Neuronal stem cell (in vitro differentiated cells): ENCODE measurements at regions not wholly inside any gene's neighbourhood (a gene's known extent, or its start where the extent isn't known, plus 50 kb on each side); places are given as distances from the start of the nearest gene placed in this dataset.
A peak's percentile ranks its signal among the peaks of the same experiment; 100 is the strongest.

Experiments
- DNase-seq: peaks from one replicate; pipeline ENCODE4 v3.0.0-alpha.2; 2013; ENCODE audit warnings: low spot score
- H2AFZ ChIP-seq: one replicate; pipeline ENCODE4 v1.6.1; 2013; ENCODE audit warnings: mild to moderate bottlenecking, low read length, inconsistent platforms
- H2AK5ac ChIP-seq: 2 replicates; pipeline ENCODE4 v1.6.1; 2013; ENCODE audit warnings: low read depth, mild to moderate bottlenecking, inconsistent platforms, low read length, moderate library complexity, mixed read lengths
- H2BK120ac ChIP-seq: 2 replicates; pipeline ENCODE4 v1.6.1; 2013; ENCODE audit warnings: low read depth, mild to moderate bottlenecking, inconsistent platforms, low read length, moderate library complexity, mixed read lengths
- H2BK12ac ChIP-seq: one replicate; pipeline ENCODE4 v1.6.1; 2013; ENCODE audit warnings: low read length, inconsistent platforms
- H2BK15ac ChIP-seq: 2 replicates; pipeline ENCODE4 v1.6.1; 2013; ENCODE audit warnings: mild to moderate bottlenecking, low read length, inconsistent platforms, mixed read lengths
- H2BK5ac ChIP-seq: one replicate; pipeline ENCODE4 v1.6.1; 2013; ENCODE audit warnings: inconsistent platforms, mild to moderate bottlenecking, low read length, moderate library complexity
- H3K14ac ChIP-seq: one replicate; pipeline ENCODE4 v1.6.1; 2013; ENCODE audit warnings: low read length, inconsistent platforms
- H3K18ac ChIP-seq: 2 replicates; pipeline ENCODE4 v1.6.1; 2013; ENCODE audit warnings: low read length, inconsistent platforms
- H3K23ac ChIP-seq: 2 replicates; pipeline ENCODE4 v1.6.1; 2013; ENCODE audit warnings: low read depth, mild to moderate bottlenecking, mixed read lengths, low read length, inconsistent platforms; ENCODE audit not compliant: poor library complexity
- H3K27ac ChIP-seq: replicated peaks from 3 replicates; pipeline ENCODE4 v1.5.1; 2013; ENCODE audit warnings: low read length, inconsistent platforms
- H3K27me3 ChIP-seq, 3 experiments: 2 replicates each; pipeline ENCODE4 v1.6.1; 2013; ENCODE audit warnings: low read length in 3 of 3, mild to moderate bottlenecking in 2 of 3, inconsistent platforms in 1 of 3, low read depth in 1 of 3, mixed read lengths in 1 of 3, moderate library complexity in 1 of 3; ENCODE audit not compliant: control insufficient read depth in 3 of 3, insufficient read depth in 3 of 3
- H3K36me3 ChIP-seq, 2 donors: replicated peaks in 1 of 2; 2 replicates each; pipeline ENCODE4 v1.6.1; 2013; ENCODE audit warnings: low read length in 2 of 2; ENCODE audit not compliant: control insufficient read depth in 2 of 2, insufficient read depth in 2 of 2
- H3K4ac ChIP-seq: 2 replicates; pipeline ENCODE4 v1.6.1; 2013; ENCODE audit warnings: inconsistent platforms, mild to moderate bottlenecking, low read length, moderate library complexity
- H3K4me1 ChIP-seq, 2 donors: 1 replicate in 1 of 2; 2 replicates in 1 of 2; pipeline ENCODE4 v1.6.1; 2013; ENCODE audit warnings: low read length in 2 of 2, low read depth in 1 of 2; ENCODE audit not compliant: control insufficient read depth in 2 of 2, insufficient read depth in 1 of 2
- H3K4me2 ChIP-seq: one replicate; pipeline ENCODE4 v1.6.1; 2013; ENCODE audit warnings: mild to moderate bottlenecking, low read length, inconsistent platforms; ENCODE audit not compliant: insufficient read depth, poor library complexity, severe bottlenecking
- H3K4me3 ChIP-seq, 2 donors: 2 replicates each; pipeline ENCODE4 v1.5.1; 2013; ENCODE audit warnings: low read length in 2 of 2, mild to moderate bottlenecking in 2 of 2, inconsistent platforms in 1 of 2, moderate library complexity in 1 of 2
- H3K79me1 ChIP-seq: one replicate; pipeline ENCODE4 v1.6.1; 2013; ENCODE audit warnings: low read depth, mild to moderate bottlenecking, inconsistent platforms, low read length, moderate library complexity
- H3K9ac ChIP-seq: one replicate; pipeline ENCODE4 v1.6.1; 2013; ENCODE audit warnings: mild to moderate bottlenecking, low read depth, low read length, inconsistent platforms; ENCODE audit not compliant: poor library complexity
- H3K9me3 ChIP-seq, 2 donors: replicated peaks in 1 of 2; 2 replicates each; pipeline versions ENCODE3 to v1.6.1; 2013; ENCODE audit warnings: low read length in 2 of 2, mild to moderate bottlenecking in 2 of 2, inconsistent platforms in 1 of 2, low read depth in 1 of 2, mixed read lengths in 1 of 2, moderate library complexity in 1 of 2; ENCODE audit not compliant: control insufficient read depth in 2 of 2, insufficient read depth in 1 of 2
- H4K8ac ChIP-seq: one replicate; pipeline ENCODE4 v1.6.1; 2013; ENCODE audit warnings: low read depth, mild to moderate bottlenecking, inconsistent platforms, low read length, moderate library complexity
- H4K91ac ChIP-seq: one replicate; pipeline ENCODE4 v1.6.1; 2013; ENCODE audit warnings: low read length, low read depth, mild to moderate bottlenecking, inconsistent platforms; ENCODE audit not compliant: poor library complexity
- WGBS, 2 donors: extraction: QIAGEN DNeasy Blood & Tissue Kit; methylation state at CpG; one replicate each; pipeline ENCODE4 v1.1.7; 2013; ENCODE audit warnings: missing lambda C conversion rate in 2 of 2, mixed read lengths in 1 of 2; ENCODE audit not compliant: insufficient read length in 2 of 2, insufficient replicate concordance in 1 of 2; ENCODE audit errors: extremely low coverage in 2 of 2; 5-methylcytosine and 5-hydroxymethylcytosine counted together

DNA sequence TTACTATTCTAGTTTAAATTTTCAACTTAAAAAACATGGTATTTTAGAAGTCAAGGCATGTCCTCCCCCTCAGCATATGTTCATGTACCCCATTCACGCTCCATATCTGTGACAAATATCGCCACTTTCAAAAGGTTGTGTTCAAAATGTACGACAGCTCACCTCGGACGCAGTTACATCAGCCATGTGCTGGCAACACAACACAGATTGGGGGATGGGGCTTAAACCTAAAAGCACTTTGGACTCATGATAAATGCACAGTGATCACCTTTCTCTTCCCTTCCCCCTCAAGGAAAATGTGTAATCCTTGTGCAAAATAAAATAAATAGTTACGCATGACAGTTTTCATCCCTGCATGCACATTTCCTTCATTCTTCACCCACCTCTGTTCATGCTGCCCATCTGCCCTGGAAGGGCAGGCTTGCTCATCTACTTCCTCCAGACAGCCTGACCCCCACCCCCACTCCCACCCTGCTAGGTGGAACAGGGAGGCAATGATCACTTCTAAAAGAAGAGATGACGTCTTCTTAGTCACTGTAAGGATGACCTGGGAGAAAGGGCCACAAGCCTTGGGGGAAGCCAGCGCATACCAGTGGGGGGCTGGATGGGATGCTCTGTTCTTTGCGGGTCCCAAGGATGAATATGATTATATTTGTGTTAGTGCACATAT is 271.4 kb upstream of the SEMA6D start:
- WGBS, 2 donors: no CpG with 5 or more reads among the region's 9 CpGs
- Histone ChIP-seq H2AK5ac (no peak overlapping the region), H3K79me1 (no peaks in the 10 kb centered on the region), H3K4me1 (no peaks in the 10 kb centered on the region), H2AFZ (no peak overlapping the region), H2BK15ac (no peak overlapping the region), H3K9ac (no peak overlapping the region), H3K18ac (no peak overlapping the region), H2BK12ac (no peak overlapping the region), H3K23ac (no peak overlapping the region), H2BK120ac (no peak overlapping the region), H3K36me3 (no peaks in the 10 kb centered on the region), H3K27ac (no peak overlapping the region), H3K4me3 (no peak overlapping the region), H3K14ac (no peak overlapping the region), H2BK5ac (no peak overlapping the region), H3K4ac (no peak overlapping the region), H3K27me3 (no peaks in the 10 kb centered on the region), H3K4me2 (no peak overlapping the region), H4K8ac (no peak overlapping the region), H4K91ac (no peak overlapping the region), H3K9me3 (peaks cover 0 to 2% of the 10 kb centered on the region in 2 donors)
- DNase-seq: no peak

DNA sequence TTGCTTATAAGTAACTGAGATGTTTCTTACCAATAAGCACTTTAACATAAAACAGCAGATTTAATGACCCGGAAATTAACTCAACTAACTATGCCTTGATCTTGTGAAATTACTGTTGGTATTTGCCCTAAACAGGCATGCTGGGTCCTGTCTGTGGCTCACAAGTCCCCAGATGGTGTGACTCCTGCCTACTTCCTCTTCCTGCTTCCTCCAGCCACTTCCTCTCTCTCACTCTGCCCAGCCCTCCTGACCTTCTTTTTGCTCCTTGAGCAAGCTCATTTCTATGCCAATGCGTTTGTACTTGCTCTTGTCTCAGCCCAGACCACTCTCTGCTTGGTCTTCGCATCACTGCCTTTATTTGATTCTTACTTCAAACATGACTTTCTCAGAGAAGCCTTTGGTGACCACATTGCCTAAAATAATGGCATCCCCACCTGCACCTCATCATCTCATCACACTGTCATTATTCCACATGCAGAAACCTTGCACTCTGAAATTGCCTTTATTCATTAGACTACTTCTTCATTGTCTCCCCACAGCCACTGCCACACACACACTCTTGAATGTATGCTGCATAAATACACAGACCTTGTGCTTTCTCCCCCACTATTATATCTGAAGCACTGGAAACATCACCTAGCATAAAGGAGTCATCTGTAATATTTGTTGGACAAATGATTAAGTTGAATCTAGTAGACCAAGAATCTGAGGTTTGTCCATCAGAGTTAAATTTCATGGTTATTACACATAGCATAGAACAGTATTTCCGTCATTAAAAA is 256.3 kb upstream of the SEMA6D start:
- H4K8ac ChIP-seq: no peak overlapping the region
- H4K91ac ChIP-seq: no peak overlapping the region
- H3K4ac ChIP-seq: no peak overlapping the region
- H3K4me3 ChIP-seq: no peak overlapping the region
- no peaks in the 10 kb centered on the region for H3K27me3 ChIP-seq
- H3K4me1 ChIP-seq: peaks cover 0 to 2% of the 10 kb centered on the region in 2 donors
- H3K79me1 ChIP-seq: no peaks in the 10 kb centered on the region
- WGBS, 2 donors: no CpG with 5 or more reads among the region's 4 CpGs
- no peak overlapping the region for H2AFZ ChIP-seq
- no peak overlapping the region for H2AK5ac ChIP-seq
- no peak overlapping the region for H3K23ac ChIP-seq
- no peaks in the 10 kb centered on the region for H3K36me3 ChIP-seq
- no peak overlapping the region for H3K9ac ChIP-seq
- peak overlapping the region; percentile 19 for H3K18ac ChIP-seq
- H2BK15ac ChIP-seq: no peak overlapping the region
- H2BK12ac ChIP-seq: no peak overlapping the region
- H2BK5ac ChIP-seq: no peak overlapping the region
- no peak overlapping the region for H3K4me2 ChIP-seq
- DNase-seq: no peak
- no peak overlapping the region for H2BK120ac ChIP-seq
- H3K9me3 ChIP-seq: no peaks in the 10 kb centered on the region
- no peak overlapping the region for H3K14ac ChIP-seq
- H3K27ac ChIP-seq: no peak overlapping the region

DNA sequence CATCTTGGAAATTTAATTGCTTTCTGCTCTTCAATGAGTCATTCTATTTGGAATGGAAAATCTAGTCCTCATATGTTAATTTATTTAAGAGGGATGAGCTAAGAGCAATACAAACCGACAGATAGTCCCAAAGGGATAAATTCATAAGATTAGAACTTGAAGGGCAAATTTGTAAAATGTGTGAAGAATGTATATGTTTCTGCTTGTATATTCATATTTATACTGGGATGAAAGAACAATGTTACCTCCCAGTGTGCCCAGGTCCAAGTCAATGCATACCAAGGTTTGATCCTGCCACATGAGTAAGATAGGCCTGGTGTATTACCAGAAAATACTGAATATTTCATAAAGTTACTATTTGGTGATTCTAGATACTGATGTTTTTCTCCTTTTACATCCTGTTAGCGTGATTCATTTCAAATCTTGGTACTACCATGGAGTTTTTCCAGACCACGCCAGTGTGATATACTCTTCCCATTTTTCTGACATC is 255.6 kb upstream of the SEMA6D start:
- Histone ChIP-seq H3K4me1 (peaks cover 0 to 2% of the 10 kb centered on the region in 2 donors), H3K9ac (no peak overlapping the region), H2AK5ac (no peak overlapping the region), H3K36me3 (no peaks in the 10 kb centered on the region), H3K4ac (no peak overlapping the region), H3K4me3 (no peak overlapping the region), H4K8ac (no peak overlapping the region), H4K91ac (no peak overlapping the region), H3K27ac (no peak overlapping the region), H2BK5ac (no peak overlapping the region), H2BK120ac (no peak overlapping the region), H3K23ac (no peak overlapping the region), H3K4me2 (no peak overlapping the region), H3K18ac (no peak overlapping the region), H3K79me1 (no peaks in the 10 kb centered on the region), H3K27me3 (no peaks in the 10 kb centered on the region), H3K9me3 (no peaks in the 10 kb centered on the region), H2BK12ac (no peak overlapping the region), H3K14ac (no peak overlapping the region), H2BK15ac (no peak overlapping the region), H2AFZ (no peak overlapping the region)
- WGBS, 2 donors: no CpG with 5 or more reads among the region's 3 CpGs
- DNase-seq: no peak

DNA sequence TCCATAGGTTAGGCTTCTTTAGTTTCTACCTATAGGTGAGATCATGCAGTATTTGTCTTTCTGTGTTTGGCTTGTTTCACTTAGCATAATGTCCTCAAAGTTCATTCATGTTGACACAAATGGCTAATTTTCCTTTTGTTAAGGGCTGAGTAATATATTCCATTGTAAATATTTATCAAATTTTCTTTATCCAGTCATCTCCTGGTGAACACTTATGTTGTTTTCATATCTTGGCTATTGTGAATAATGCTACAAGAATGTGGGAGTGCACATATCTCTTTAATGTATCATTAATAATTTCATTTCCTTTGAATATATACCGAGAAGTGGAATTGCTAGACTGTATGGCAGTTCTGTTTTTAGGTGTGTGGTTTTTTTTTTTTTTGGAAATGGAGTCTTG is 250.9 kb upstream of the SEMA6D start:
- no peaks in the 10 kb centered on the region for H3K27me3 ChIP-seq
- H3K36me3 ChIP-seq: no peaks in the 10 kb centered on the region
- no CpG with 5 or more reads among the region's 1 CpG for whole genome bisulfite sequencing, 2 donors
- H4K8ac ChIP-seq: no peak overlapping the region
- no peaks in the 10 kb centered on the region for H3K79me1 ChIP-seq
- no peak overlapping the region for H2BK12ac ChIP-seq
- H2BK5ac ChIP-seq: no peak overlapping the region
- DNase-seq: no peak
- H3K4me2 ChIP-seq: no peak overlapping the region
- H2AK5ac ChIP-seq: no peak overlapping the region
- no peaks in the 10 kb centered on the region for H3K9me3 ChIP-seq
- H3K4me3 ChIP-seq: no peak overlapping the region
- no peak overlapping the region for H2BK120ac ChIP-seq
- H3K4me1 ChIP-seq: no peaks in the 10 kb centered on the region
- no peak overlapping the region for H2BK15ac ChIP-seq
- H3K27ac ChIP-seq: no peak overlapping the region
- H3K9ac ChIP-seq: no peak overlapping the region
- no peak overlapping the region for H3K14ac ChIP-seq
- no peak overlapping the region for H4K91ac ChIP-seq
- H3K4ac ChIP-seq: no peak overlapping the region
- no peak overlapping the region for H2AFZ ChIP-seq
- no peak overlapping the region for H3K18ac ChIP-seq
- H3K23ac ChIP-seq: no peak overlapping the region
